ENCODE measurements at regions not wholly inside any gene's neighbourhood (a gene's known extent, or its start where the extent isn't known, plus 50 kb on each side); places are given as distances from the start of the nearest gene placed in this dataset.

DNA sequence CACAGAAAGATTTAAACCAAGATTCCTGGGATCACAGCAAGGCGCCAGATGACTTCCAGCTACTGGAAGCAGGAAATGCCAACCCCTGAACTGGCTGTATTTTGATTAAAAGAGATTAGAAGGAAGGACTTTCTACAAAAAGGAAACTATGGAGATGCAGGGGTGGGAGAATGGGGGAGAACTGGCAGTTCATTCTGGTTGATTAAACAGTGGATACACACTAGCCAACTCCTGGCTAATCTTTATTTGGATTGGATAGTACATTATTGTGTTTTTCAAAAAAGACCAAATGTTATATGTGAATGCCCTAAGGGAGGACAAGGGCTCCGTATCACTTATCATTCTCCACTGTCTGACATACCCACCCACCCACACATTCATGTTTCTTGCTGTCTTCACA, 93.2 kb downstream of the CDO1 start:
- Histone ChIP-seq H4K20me1 (replicated peaks; ENCODE audit: control insufficient read depth, insufficient read depth, low read length) (no peaks in the 10 kb centered on the region), H3K79me2 (ENCODE audit: control insufficient read depth, insufficient read depth, low read length) (no peaks in the 10 kb centered on the region), H3K9me3 (replicated peaks; ENCODE audit: control insufficient read depth, insufficient read depth, low read depth, low read length) (no peaks in the 10 kb centered on the region), H3K36me3 (ENCODE audit: control insufficient read depth, insufficient read depth, low read length) (no peaks in the 10 kb centered on the region), H3K9ac (ENCODE audit: insufficient read depth in 1 of 2, low read depth in 2 of 2, low read length in 2 of 2) (no peak overlapping the region), H3K9me1 (ENCODE audit: control insufficient read depth, insufficient read depth, low read length) (no peaks in the 10 kb centered on the region), H3K4me1 (replicated peaks in 1 of 2; ENCODE audit: control insufficient read depth in 2 of 2, insufficient read depth in 2 of 2, low read length in 2 of 2) (no peaks in the 10 kb centered on the region), H3K4me3 (no peak overlapping the region), H3K27me3 (ENCODE audit: control insufficient read depth in 2 of 2, insufficient read depth in 2 of 2, low read length in 2 of 2) (no peaks in the 10 kb centered on the region), H3K4me2 (ENCODE audit: insufficient read depth, low read length) (no peak overlapping the region), H3K27ac (ENCODE audit: extremely low read depth, low read depth, low read length) (no peak overlapping the region), H2AFZ (ENCODE audit: low read depth, low read length) (no peak overlapping the region)
- ATAC-seq (no peak), FAIRE-seq (no peak), DNase-seq (ENCODE audit: extremely low read depth in 1 of 4, low spot score in 3 of 4) (no peak)
- WGBS (ENCODE audit: insufficient coverage, low coverage, missing lambda C conversion rate): 0% methylated on average over 2 of the region's 2 CpGs
- CTCF ChIA-PET (ENCODE audit: low intra/inter-chr PET ratio): no interaction called here
- POLR2A ChIA-PET: no interaction called here
- in situ Hi-C loops (cut with MboI): no loop called here
- TF ChIP-seq TSHZ1 (CRISPR knock-in tag; IDR thresholded peaks at IDR 0.05) (no peak), BHLHE40 (IDR thresholded peaks at IDR 0.05; ENCODE audit: low read length) (no peak)
- no TSS peak for BruUV-seq (replicated peaks)
- intact Hi-C loops (cut with micrococcal nuclease): no loop called here

GRCh38 chr5:115720888-115721287, 95.1 kb upstream of the TMED7 start:
- Histone ChIP-seq H3K4me3 (no peak overlapping the region), H3K27ac (ENCODE audit: extremely low read depth, low read depth, low read length) (no peak overlapping the region), H3K9me1 (ENCODE audit: control insufficient read depth, insufficient read depth, low read length) (no peaks in the 10 kb centered on the region), H3K36me3 (ENCODE audit: control insufficient read depth, insufficient read depth, low read length) (no peaks in the 10 kb centered on the region), H3K79me2 (ENCODE audit: control insufficient read depth, insufficient read depth, low read length) (no peaks in the 10 kb centered on the region), H3K27me3 (ENCODE audit: control insufficient read depth in 2 of 2, insufficient read depth in 2 of 2, low read length in 2 of 2) (no peaks in the 10 kb centered on the region; a peak in 1 of 5 replicates), H3K4me2 (ENCODE audit: insufficient read depth, low read length) (no peak overlapping the region), H4K20me1 (replicated peaks; ENCODE audit: control insufficient read depth, insufficient read depth, low read length) (no peaks in the 10 kb centered on the region), H2AFZ (ENCODE audit: low read depth, low read length) (no peak overlapping the region), H3K4me1 (replicated peaks in 1 of 2; ENCODE audit: control insufficient read depth in 2 of 2, insufficient read depth in 2 of 2, low read length in 2 of 2) (no peaks in the 10 kb centered on the region), H3K9me3 (replicated peaks; ENCODE audit: control insufficient read depth, insufficient read depth, low read depth, low read length) (no peaks in the 10 kb centered on the region), H3K9ac (ENCODE audit: insufficient read depth in 1 of 2, low read depth in 2 of 2, low read length in 2 of 2) (no peak overlapping the region)
- 0% methylated on average over 2 of the region's 2 CpGs for WGBS (ENCODE audit: insufficient coverage, low coverage, missing lambda C conversion rate)
- DNase-seq (ENCODE audit: extremely low read depth in 1 of 4, low spot score in 3 of 4) (no peak), ATAC-seq (no peak), FAIRE-seq (no peak)
- ChIA-PET POLR2A (no interaction called here), CTCF (ENCODE audit: low intra/inter-chr PET ratio) (no interaction called here)
- intact Hi-C loops (cut with micrococcal nuclease) (no loop called here), in situ Hi-C loops (cut with MboI) (no loop called here)
- no TSS peak for BruUV-seq (replicated peaks)
- TF ChIP-seq TARDBP (IDR thresholded peaks at IDR 0.05) (no peak), DEAF1 (CRISPR knock-in tag; IDR thresholded peaks at IDR 0.05) (no peak), ZNF224 (CRISPR knock-in tag; IDR thresholded peaks at IDR 0.05) (no peak), BRCA1 (IDR thresholded peaks at IDR 0.05) (no peak), BRCA1 (CRISPR knock-in tag; IDR thresholded peaks at IDR 0.05) (no peak), ZNF511 (CRISPR knock-in tag; IDR thresholded peaks at IDR 0.05) (no peak), CC2D1A (IDR thresholded peaks at IDR 0.05) (no peak)
- TF ChIP-seq, protein P1, sequence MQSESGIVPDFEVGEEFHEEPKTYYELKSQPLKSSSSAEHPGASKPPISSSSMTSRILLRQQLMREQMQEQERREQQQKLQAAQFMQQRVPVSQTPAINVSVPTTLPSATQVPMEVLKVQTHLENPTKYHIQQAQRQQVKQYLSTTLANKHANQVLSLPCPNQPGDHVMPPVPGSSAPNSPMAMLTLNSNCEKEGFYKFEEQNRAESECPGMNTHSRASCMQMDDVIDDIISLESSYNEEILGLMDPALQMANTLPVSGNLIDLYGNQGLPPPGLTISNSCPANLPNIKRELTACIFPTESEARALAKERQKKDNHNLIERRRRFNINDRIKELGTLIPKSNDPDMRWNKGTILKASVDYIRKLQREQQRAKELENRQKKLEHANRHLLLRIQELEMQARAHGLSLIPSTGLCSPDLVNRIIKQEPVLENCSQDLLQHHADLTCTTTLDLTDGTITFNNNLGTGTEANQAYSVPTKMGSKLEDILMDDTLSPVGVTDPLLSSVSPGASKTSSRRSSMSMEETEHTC (IDR thresholded peaks at IDR 0.05): no peak
